ENCODE measurements at regions not wholly inside any gene's neighbourhood (a gene's known extent, or its start where the extent isn't known, plus 50 kb on each side); places are given as distances from the start of the nearest gene placed in this dataset.
"Not testable (repeated sequence)": the region's sequence is repeated elsewhere in the genome, so short reads cannot be mapped to it uniquely, and the experiment has no call there.

- no peak for DNase-seq
Measured at GRCh38 chr7:109498131-109498530, 928.5 kb downstream of the DNAJB9 start.

- no peak for DNase-seq
Measured at GRCh38 chr7:109503421-109503820, 933.7 kb downstream of the DNAJB9 start.

DNA sequence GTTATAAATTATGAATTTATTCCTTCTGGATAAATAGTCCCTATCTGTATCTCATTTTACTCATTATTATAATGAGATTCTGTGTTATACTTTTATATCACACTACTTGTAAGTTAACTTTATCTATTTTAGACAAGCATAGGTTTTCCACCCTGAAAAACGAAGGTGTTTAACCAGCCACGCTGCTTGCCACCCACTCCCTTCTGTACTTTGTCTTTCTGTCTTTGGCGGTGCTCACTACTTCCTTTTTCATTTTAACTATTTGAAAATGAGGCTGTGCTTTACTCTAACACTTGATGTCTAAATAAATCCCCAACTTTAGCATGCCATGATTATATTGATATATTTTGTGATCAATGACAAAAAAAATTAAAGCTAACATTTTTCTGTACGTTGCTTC, 952.9 kb downstream of the DNAJB9 start:
- DNase-seq, result no peak

DNA sequence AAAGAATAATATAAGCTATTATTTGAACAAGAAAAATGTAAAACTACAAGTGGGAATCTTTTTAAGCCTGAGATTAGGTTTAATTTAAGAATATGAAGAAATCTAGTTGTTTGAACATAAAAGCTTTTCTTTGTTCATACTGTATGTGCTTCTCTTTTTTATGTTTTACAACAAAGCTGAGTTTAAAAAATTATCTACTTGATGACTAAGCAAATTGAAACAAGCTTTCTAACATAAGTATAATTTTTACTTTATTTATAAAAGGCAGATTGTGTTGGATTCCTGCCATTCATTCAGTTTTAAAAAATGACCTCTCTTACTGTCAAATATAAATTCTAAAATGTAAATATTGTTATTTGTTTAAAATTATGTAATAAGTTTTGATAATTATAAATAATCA, 958.2 kb downstream of the DNAJB9 start:
- DNase-seq, result no peak

DNA sequence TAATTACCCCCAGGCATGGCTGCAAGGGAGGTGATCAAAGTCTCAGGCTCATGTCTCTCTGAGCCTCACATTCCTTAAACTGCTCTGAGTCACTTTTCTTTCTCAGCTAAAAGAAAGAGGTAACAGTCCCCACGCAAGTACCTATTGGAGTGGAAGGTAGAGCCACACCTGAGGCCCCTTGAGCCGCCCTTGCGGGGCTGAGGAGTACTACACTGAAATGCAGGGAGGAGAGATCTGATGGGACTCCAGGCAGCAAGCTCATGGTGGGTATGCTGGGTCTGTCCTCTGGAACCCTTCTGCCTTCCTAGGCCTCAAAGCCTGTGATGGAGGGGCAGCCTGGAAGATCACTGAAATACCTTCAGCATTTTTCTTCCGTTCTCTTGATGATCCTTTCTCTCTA, 960.0 kb downstream of the DNAJB9 start:
- no peak for DNase-seq

DNA sequence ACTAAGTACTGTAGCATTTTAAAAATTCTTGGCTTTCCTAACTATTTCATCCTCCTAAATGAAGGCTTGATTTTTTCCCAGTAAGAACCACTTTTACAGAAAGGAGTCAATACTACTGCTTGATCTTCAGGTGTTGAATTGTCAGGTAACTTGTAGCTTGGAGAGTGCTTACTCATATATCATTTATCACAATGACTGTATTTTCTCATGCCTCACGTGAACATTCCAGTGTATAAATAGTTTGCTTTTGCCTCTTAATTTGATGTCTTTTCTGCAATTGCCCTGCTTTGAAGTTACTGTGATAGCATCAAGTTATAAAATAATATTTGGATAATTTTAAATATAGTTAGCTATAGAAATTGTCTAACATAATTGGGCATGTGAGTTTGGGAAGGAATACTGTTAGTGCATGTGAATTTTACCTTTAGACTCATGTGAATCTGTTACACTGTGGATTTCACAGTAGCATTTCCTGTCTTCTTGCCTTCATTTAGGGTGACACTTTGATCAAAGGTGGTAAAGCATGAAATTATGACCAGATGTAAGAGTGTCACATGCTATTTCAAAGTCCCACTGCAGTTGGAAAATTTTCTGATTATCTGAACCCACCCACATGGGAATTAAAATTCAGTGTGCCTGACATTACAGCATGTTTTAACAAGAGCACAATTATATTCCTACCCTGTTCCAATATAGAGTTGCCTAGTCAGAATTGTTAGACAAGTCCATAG, 962.8 kb downstream of the DNAJB9 start:
- DNase-seq, result no peak

DNA sequence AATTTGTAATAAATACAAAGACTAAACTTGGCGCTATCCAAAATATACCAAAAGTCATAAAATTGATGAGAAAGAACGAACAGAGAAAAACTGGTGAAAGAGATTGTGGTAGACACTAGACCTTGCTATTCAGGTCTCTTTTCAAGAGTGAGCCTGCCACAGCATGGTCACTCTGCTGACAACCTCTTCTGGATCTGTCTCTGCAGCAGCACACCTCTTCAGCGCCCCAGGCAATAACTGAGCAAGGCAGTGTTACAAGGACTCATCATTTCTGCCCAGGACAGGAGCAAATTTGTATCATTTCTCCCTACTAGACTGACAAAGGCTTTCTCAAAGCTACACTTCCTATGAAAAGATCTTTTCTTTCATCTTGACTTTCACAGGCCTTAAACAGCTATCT, 976.0 kb downstream of the DNAJB9 start:
- DNase-seq, result no peak

GRCh38 chr7:109549471-109550193, 980.0 kb downstream of the DNAJB9 start:
- no peak for DNase-seq

GRCh38 chr7:109552017-109552416, 982.3 kb downstream of the DNAJB9 start:
- no peak for DNase-seq

DNA sequence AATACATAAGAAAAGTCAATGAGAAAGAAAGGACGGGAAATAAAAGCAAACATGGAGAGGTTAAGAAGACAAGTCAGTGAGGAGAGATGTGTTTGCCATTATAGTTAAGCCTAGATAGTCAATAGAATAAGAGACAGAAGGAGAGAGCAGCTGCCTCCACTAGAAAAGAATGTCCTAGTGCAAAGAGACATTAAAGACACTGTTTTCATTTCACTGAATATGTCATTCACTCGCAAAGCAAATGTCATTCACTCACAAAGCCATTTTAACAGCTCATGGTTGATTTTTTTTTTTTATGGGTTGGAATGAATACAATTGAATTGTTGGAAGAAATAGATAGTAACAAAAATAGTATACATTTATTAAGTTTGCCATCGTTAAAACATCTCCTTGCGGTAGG, 1007.6 kb downstream of the DNAJB9 start:
- DNase-seq, result no peak

GRCh38 chr7:109579901-109580300, 1010.2 kb downstream of the DNAJB9 start:
- no peak for DNase-seq

DNA sequence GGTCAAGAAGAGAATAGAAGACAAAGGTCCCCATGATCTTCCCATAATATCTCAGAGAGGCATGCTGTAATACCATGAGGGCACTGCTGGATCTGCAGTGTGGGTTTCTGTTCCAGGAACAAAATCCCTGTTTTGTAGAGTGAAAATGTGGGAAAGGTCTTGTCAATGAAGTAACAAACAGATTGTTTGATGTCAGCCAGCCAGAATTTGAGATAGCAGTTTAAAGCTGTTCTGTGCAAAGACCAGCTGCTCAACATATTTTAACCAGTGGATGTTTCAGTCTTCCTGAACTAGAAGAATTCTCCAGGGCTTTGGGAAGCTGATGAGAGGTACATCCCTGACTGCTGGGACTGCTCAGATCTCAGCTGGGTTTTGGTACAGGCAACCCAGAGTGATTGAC, 1012.5 kb downstream of the DNAJB9 start:
- DNase-seq, result no peak

DNA sequence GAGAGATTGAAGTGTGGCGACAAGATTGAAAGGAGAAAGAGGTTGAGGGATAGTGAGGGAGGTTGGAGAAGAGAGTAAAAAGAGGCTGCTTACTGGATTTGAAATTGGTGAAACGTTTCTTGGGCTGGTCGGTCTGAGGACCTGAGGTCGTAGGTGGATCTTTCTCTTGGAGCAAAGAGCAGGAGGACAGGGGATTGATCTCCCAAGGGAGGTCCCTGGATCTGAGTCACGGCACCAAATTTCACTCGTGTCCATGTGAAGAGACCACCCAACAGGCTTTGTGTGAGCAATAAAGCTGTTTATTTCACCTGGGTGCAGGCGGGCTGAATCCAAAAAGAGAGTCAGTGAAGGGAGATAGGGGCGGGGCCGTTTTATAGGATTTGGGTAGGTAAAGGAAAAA, 1027.3 kb downstream of the DNAJB9 start:
- not testable (repeated sequence) for DNase-seq

- no peak for DNase-seq
Measured at GRCh38 chr7:109611656-109612055, 1042.0 kb downstream of the DNAJB9 start.

- no peak for DNase-seq
Measured at GRCh38 chr7:109616551-109617069, 1046.9 kb downstream of the DNAJB9 start.

DNA sequence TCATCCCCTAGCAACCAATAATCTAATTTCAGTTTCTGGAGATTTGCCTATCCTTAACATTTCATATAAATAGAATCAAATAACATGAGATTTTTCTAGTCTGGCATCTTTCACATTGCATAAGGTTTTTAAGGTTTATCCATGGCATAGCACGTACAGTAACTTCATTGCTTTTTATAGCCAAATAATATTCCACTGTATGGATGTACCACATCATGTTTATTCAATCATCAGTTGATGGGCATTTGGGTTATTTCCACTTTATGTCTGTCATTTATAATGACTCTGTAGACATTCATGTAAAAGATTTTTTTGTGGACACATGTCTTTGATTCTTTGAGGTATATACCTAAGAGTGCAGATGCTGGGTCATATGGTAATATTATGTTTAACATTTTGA, 1052.6 kb downstream of the DNAJB9 start:
- no peak for DNase-seq

DNA sequence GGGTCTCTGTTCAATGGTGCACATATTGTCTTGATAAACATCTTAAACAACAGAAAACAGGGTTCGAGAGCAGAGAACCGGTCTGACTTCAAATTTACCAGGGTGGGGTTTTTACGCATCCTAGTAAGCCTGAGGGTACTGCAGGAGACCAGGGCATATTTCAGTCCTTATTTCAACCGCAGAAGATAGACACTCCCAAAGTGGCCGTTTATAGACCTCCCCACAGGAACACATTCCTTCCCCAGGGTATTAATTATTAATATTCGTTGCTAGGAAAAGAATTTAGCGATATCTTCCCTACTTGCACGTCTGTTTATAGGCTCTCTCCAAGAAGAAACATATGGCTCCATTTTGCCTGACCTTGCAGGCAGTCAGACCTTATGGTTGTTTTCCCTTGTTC, 1063.2 kb downstream of the DNAJB9 start:
- not testable (repeated sequence) for DNase-seq

- no peak for DNase-seq
Measured at GRCh38 chr7:109635374-109635773, 1065.7 kb downstream of the DNAJB9 start.

DNA sequence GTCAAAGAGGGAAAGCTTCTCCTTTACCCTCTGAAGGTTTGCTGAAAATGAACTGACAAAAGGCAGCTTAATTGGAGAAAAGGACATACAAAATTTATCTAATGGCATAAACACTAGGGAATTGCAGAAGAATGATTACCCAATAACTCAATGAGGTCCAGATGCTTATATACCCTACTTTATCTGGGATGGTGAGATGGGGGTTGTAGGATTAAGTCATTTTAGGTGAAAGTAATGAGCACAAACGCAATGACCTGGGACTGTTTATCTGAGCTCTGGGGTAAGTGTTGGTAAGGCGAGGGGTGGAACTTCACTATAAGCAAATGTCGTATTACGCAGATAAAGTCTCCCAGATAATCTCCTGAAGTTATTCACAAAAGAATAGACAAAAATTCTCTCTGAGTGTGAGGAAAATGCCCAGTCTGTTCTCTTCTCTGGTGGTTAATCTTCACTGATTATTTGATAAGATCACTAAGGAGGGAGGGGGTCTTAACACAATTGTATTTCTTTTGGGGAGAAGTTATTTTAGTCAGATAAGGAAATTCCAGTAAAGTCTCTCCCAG, 1067.8 kb downstream of the DNAJB9 start:
- DNase-seq, result no peak

GRCh38 chr7:109638321-109638720, 1068.6 kb downstream of the DNAJB9 start:
- DNase-seq, result no peak

- DNase-seq, result no peak
Measured at GRCh38 chr7:109639561-109639960, 1069.9 kb downstream of the DNAJB9 start.

GRCh38 chr7:109641445-109641844, 1071.8 kb downstream of the DNAJB9 start:
- no peak for DNase-seq

GRCh38 chr7:109646124-109646523, 1076.5 kb downstream of the DNAJB9 start:
- DNase-seq, result no peak

DNA sequence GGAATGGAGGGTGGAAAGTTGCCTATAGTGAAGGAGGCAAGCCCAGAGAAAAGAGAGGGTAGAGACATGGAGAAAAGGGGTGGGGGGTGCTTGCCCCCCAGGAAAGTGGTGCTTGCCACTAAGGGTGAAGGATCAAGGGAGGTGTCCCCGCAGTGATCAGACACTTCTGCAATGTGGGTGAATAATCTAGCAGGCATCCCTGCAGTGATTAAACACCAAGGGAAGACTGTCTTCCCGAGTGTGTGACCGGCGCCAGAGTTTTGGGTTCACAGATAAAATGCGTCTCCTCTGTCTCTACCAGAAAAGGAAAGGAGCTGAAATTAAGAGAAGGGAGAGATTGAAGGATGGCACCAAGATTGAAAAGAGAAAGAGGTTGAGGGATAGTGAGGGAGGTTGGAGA, 1076.9 kb downstream of the DNAJB9 start:
- DNase-seq, result not testable (repeated sequence)

All from activated CD4-positive, alpha-beta T cell treated with anti-CD3 and anti-CD28 coated beads, Interleukin-2, amount 50 U/mL, for 48 hours (primary cell).